ENCODE measurements at regions not wholly inside any gene's neighbourhood (a gene's known extent, or its start where the extent isn't known, plus 50 kb on each side); places are given as distances from the start of the nearest gene placed in this dataset.

GRCh38 chrX:46130247-46130646, 415.0 kb downstream of the ZNF674 start:
- TF ChIP-seq, protein P1, sequence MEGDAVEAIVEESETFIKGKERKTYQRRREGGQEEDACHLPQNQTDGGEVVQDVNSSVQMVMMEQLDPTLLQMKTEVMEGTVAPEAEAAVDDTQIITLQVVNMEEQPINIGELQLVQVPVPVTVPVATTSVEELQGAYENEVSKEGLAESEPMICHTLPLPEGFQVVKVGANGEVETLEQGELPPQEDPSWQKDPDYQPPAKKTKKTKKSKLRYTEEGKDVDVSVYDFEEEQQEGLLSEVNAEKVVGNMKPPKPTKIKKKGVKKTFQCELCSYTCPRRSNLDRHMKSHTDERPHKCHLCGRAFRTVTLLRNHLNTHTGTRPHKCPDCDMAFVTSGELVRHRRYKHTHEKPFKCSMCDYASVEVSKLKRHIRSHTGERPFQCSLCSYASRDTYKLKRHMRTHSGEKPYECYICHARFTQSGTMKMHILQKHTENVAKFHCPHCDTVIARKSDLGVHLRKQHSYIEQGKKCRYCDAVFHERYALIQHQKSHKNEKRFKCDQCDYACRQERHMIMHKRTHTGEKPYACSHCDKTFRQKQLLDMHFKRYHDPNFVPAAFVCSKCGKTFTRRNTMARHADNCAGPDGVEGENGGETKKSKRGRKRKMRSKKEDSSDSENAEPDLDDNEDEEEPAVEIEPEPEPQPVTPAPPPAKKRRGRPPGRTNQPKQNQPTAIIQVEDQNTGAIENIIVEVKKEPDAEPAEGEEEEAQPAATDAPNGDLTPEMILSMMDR (IDR thresholded peaks at IDR 0.05), result no peak
- TF ChIP-seq POLR2AphosphoS5 (IDR thresholded peaks at IDR 0.05; ENCODE audit: low read depth, low read length) (no peak), SIN3A (IDR thresholded peaks at IDR 0.05; ENCODE audit: borderline replicate concordance, insufficient read depth, low read depth, low read length) (no peak), TCF7L2 (IDR thresholded peaks at IDR 0.05; ENCODE audit: low read depth, low read length) (no peak)
- TF ChIP-seq, protein P2, sequence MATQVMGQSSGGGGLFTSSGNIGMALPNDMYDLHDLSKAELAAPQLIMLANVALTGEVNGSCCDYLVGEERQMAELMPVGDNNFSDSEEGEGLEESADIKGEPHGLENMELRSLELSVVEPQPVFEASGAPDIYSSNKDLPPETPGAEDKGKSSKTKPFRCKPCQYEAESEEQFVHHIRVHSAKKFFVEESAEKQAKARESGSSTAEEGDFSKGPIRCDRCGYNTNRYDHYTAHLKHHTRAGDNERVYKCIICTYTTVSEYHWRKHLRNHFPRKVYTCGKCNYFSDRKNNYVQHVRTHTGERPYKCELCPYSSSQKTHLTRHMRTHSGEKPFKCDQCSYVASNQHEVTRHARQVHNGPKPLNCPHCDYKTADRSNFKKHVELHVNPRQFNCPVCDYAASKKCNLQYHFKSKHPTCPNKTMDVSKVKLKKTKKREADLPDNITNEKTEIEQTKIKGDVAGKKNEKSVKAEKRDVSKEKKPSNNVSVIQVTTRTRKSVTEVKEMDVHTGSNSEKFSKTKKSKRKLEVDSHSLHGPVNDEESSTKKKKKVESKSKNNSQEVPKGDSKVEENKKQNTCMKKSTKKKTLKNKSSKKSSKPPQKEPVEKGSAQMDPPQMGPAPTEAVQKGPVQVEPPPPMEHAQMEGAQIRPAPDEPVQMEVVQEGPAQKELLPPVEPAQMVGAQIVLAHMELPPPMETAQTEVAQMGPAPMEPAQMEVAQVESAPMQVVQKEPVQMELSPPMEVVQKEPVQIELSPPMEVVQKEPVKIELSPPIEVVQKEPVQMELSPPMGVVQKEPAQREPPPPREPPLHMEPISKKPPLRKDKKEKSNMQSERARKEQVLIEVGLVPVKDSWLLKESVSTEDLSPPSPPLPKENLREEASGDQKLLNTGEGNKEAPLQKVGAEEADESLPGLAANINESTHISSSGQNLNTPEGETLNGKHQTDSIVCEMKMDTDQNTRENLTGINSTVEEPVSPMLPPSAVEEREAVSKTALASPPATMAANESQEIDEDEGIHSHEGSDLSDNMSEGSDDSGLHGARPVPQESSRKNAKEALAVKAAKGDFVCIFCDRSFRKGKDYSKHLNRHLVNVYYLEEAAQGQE (IDR thresholded peaks at IDR 0.05; ENCODE audit: insufficient read depth in 1 of 2, low read depth in 2 of 2, low read length in 1 of 2), result no peak

Measured in Panc1 (cell line).